ENCODE measurements at regions not wholly inside any gene's neighbourhood (a gene's known extent, or its start where the extent isn't known, plus 50 kb on each side); places are given as distances from the start of the nearest gene placed in this dataset.

DNA sequence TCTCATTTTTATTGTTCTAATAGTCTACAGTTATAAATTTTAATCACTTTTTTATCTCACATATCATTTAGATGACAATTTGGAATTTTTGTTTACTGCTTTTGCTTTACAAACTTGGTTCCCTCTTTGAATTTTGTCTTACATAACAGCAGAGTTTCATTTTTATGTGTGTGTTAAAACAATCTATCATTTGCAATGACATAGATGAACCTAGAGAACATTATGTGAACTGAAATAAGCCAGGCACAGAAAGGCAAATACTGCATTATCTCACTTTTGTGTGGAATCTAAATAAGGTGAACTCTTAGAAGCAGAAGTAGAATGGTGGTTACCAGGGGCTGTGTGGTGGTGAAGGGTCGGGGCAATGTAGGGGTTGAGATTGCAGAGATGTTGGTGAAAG lies 170.7 kb downstream of the GASK1B start:
- no peak for DNase-seq (ENCODE audit: low read depth)
- TF ChIP-seq, protein P1, sequence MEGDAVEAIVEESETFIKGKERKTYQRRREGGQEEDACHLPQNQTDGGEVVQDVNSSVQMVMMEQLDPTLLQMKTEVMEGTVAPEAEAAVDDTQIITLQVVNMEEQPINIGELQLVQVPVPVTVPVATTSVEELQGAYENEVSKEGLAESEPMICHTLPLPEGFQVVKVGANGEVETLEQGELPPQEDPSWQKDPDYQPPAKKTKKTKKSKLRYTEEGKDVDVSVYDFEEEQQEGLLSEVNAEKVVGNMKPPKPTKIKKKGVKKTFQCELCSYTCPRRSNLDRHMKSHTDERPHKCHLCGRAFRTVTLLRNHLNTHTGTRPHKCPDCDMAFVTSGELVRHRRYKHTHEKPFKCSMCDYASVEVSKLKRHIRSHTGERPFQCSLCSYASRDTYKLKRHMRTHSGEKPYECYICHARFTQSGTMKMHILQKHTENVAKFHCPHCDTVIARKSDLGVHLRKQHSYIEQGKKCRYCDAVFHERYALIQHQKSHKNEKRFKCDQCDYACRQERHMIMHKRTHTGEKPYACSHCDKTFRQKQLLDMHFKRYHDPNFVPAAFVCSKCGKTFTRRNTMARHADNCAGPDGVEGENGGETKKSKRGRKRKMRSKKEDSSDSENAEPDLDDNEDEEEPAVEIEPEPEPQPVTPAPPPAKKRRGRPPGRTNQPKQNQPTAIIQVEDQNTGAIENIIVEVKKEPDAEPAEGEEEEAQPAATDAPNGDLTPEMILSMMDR (conservative IDR thresholded peaks at IDR 0.05; ENCODE audit: low read length): no peak

DNA sequence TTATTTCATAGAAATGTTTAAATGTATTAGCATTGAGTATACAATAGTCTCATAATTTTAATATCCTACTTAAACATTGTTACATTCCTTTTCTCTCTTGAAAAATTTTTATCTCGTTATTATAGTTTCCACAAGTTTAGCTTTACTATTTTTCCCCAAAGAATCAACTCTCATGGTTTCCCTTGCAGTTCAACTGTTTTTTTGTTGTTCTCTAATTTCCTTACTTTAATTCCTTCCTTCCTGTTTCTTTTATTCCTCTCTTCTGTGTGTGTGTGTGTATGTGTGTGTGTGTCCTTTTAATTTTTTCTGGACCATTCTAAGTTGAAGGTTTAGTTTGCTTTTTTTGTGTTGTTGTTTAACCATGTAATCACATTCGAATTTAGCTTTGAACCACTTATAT lies 171.1 kb downstream of the GASK1B start:
- TF ChIP-seq, protein P1 (conservative IDR thresholded peaks at IDR 0.05; ENCODE audit: low read length): no peak
- no peak for DNase-seq (ENCODE audit: low read depth)

More for the DNA sequence above, 170.7 kb downstream of the GASK1B start:
- H3K4me3 ChIP-seq (ENCODE audit: low read length): no peak overlapping the region

DNA sequence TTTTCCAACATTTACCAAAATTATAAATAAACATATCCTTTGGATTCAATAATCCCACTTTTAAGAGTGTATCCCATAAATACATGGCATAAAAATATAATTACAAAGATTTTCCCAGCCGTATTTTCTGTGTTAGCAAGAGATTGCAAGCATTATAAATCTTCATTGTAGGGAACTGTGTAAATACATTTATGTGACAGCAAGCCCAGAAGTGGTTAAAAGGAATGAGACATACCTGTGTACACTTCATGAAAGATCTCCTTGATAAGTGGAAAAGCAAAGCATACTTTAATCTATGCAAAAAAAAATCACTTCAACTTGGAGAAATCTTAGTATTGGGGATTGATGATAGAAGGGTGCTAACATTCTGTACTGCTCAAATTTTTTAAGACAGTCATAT lies 173.1 kb downstream of the GASK1B start:
- H3K4me3 ChIP-seq (ENCODE audit: low read length): no peak overlapping the region
- TF ChIP-seq, protein P1 (conservative IDR thresholded peaks at IDR 0.05; ENCODE audit: low read length): no peak
- no peak for DNase-seq (ENCODE audit: low read depth)

More for the DNA sequence above, 171.1 kb downstream of the GASK1B start:
- no peak overlapping the region for H3K4me3 ChIP-seq (ENCODE audit: low read length)

DNA sequence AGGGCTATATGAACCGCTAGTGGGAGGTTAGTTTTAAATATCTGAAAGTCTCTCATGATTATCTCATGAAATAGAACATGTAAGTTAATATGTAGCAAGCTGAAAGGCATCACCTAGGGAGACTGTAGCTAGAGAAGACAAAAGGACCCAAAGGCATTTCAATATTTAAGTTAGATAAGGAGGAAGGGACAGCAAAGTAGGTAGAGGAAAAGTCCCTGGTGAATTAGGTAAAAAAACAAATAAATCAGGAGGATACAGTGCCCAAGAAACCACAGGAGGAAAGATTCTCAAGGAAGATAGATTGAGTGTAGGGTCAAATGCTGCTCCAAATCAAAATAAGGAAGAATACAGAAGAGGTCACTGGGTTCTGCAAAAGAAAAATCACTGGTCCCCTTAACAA lies 175.5 kb downstream of the GASK1B start:
- TF ChIP-seq, protein P1 (conservative IDR thresholded peaks at IDR 0.05; ENCODE audit: low read length): no peak
- H3K4me3 ChIP-seq (ENCODE audit: low read length): no peak overlapping the region
- DNase-seq (ENCODE audit: low read depth): no peak

GRCh38 chr4:157996061-157997028 lies 176.5 kb downstream of the GASK1B start:
- DNase-seq (ENCODE audit: low read depth): no peak
- no peak overlapping the region for H3K4me3 ChIP-seq (ENCODE audit: low read length)
- TF ChIP-seq, protein P1 (conservative IDR thresholded peaks at IDR 0.05; ENCODE audit: low read length): no peak

- TF ChIP-seq, protein P1 (conservative IDR thresholded peaks at IDR 0.05; ENCODE audit: low read length): no peak
- DNase-seq (ENCODE audit: low read depth): peak; percentile 64
- H3K4me3 ChIP-seq (ENCODE audit: low read length): no peak overlapping the region
Measured at GRCh38 chr4:157994863-157995262, 178.0 kb downstream of the GASK1B start.

All from AG10803 (cell line).